OCI-LY3 (cell line): ENCODE measurements at regions not wholly inside any gene's neighbourhood (a gene's known extent, or its start where the extent isn't known, plus 50 kb on each side); places are given as distances from the start of the nearest gene placed in this dataset.
"Not testable (repeated sequence)": the region's sequence is repeated elsewhere in the genome, so short reads cannot be mapped to it uniquely, and the experiment has no call there.

Experiments used
- H2AFZ ChIP-seq: fragments of 200-600, 300-600 bp; shearing (Covaris generic); 2 replicates; pipeline ENCODE4 v1.6.0; 2014; ENCODE audit warnings: antibody characterized with exemption, low read depth, low read length
- H3K27ac ChIP-seq: fragments of 200-600, 300-600 bp; sonication (generic); 2 replicates; pipeline ENCODE4 v1.5.1; 2014; ENCODE audit warnings: mild to moderate bottlenecking, low read length, moderate library complexity, mixed read lengths
- H3K27me3 ChIP-seq: fragments of 200-600, 300-600 bp; sonication (generic); 2 replicates; pipeline ENCODE4 v1.6.1; 2014; ENCODE audit warnings: low read depth, low read length, mixed read lengths
- H3K36me3 ChIP-seq: fragments of 200-600, 300-600 bp; sonication (generic); replicated peaks from 2 replicates; pipeline ENCODE3; 2014; ENCODE audit warnings: low read depth, low read length, mixed read lengths
- H3K4me1 ChIP-seq: fragments of 300-600, 200-600 bp; sonication (generic); 2 replicates; pipeline ENCODE4 v1.6.1; 2014; ENCODE audit warnings: low read length, mixed read lengths
- H3K4me2 ChIP-seq: fragments of 200-600, 300-600 bp; sonication (generic); 2 replicates; pipeline ENCODE4 v1.6.1; 2014; ENCODE audit warnings: low read length, mixed read lengths
- H3K4me3 ChIP-seq: fragments of 300-600, 200-600 bp; sonication (generic); 2 replicates; pipeline ENCODE4 v1.5.1; 2014; ENCODE audit warnings: antibody characterized with exemption, mild to moderate bottlenecking, low read length, moderate library complexity
- H3K79me2 ChIP-seq: fragments of 300-600, 200-600 bp; shearing (Covaris generic); 2 replicates; pipeline ENCODE4 v1.6.1; 2014; ENCODE audit warnings: mild to moderate bottlenecking, low read length, mixed read lengths
- H3K9ac ChIP-seq: fragments of 300-600, 200-600 bp; shearing (Covaris generic); 2 replicates; pipeline ENCODE4 v1.6.0; 2014; ENCODE audit warnings: mild to moderate bottlenecking, low read length, moderate library complexity
- H3K9me3 ChIP-seq: fragments of 200-600, 300-600 bp; shearing (Covaris generic); 2 replicates; pipeline ENCODE4 v1.6.1; 2014; ENCODE audit warnings: low read length, mixed read lengths; ENCODE audit not compliant: insufficient read depth
- H4K20me1 ChIP-seq: fragments of 200-600, 300-600 bp; sonication (generic); 2 replicates; pipeline ENCODE4 v1.6.1; 2016; ENCODE audit warnings: low read length, mixed read lengths; ENCODE audit not compliant: insufficient read depth
- CTCF ChIP-seq: fragments of 200-600, 300-600 bp; sonication (generic); IDR thresholded peaks from 2 replicates; pipeline ENCODE4 v1.5.1; 2014; ENCODE audit warnings: antibody characterized with exemption, low read length, low read depth
- EZH2phosphoT487 ChIP-seq: fragments of 200-600 bp; shearing (Covaris generic); IDR thresholded peaks from 2 replicates; pipeline ENCODE4 v1.6.1; 2018; ENCODE audit warnings: antibody characterized with exemption, mixed run types, low read depth

- Histone ChIP-seq H4K20me1 (no peaks in the 10 kb centered on the region), H3K27me3 (no peaks in the 10 kb centered on the region), H3K4me1 (no peaks in the 10 kb centered on the region), H3K79me2 (no peaks in the 10 kb centered on the region), H3K36me3 (no peaks in the 10 kb centered on the region), H3K9me3 (no peaks in the 10 kb centered on the region), H3K4me3 (no peak overlapping the region), H3K27ac (no peak overlapping the region), H3K9ac (no peak overlapping the region), H2AFZ (no peak overlapping the region), H3K4me2 (no peak overlapping the region)
- TF ChIP-seq CTCF (no peak), EZH2phosphoT487 (no peak)
These were observed 381.6 kb downstream of the TMEM121 start for GRCh38 chr14:105908006-105908405.

- H3K4me3 ChIP-seq = no peak overlapping the region
- no peaks in the 10 kb centered on the region for H3K27me3 ChIP-seq
- H3K27ac ChIP-seq = no peak overlapping the region
- no peak overlapping the region for H3K9ac ChIP-seq
- no peaks in the 10 kb centered on the region for H3K4me1 ChIP-seq
- TF ChIP-seq CTCF = no peak
- no peak for TF ChIP-seq EZH2phosphoT487
- H3K79me2 ChIP-seq = no peaks in the 10 kb centered on the region
- no peaks in the 10 kb centered on the region for H3K36me3 ChIP-seq
- no peak overlapping the region for H2AFZ ChIP-seq
- H3K9me3 ChIP-seq = no peaks in the 10 kb centered on the region
- no peak overlapping the region for H3K4me2 ChIP-seq
- no peaks in the 10 kb centered on the region for H4K20me1 ChIP-seq
These were observed 382.1 kb downstream of the TMEM121 start for GRCh38 chr14:105908481-105908911.

- Histone ChIP-seq H3K27ac (no peak overlapping the region), H3K4me3 (no peak overlapping the region), H3K9me3 (no peaks in the 10 kb centered on the region), H3K9ac (no peak overlapping the region), H2AFZ (no peak overlapping the region), H4K20me1 (no peaks in the 10 kb centered on the region), H3K27me3 (no peaks in the 10 kb centered on the region), H3K4me1 (no peaks in the 10 kb centered on the region), H3K79me2 (no peaks in the 10 kb centered on the region), H3K36me3 (no peaks in the 10 kb centered on the region), H3K4me2 (no peak overlapping the region)
- TF ChIP-seq CTCF (no peak), EZH2phosphoT487 (no peak)
These were observed 382.9 kb downstream of the TMEM121 start for GRCh38 chr14:105909046-105909827.

- not testable (repeated sequence) for H3K79me2 ChIP-seq, H2AFZ ChIP-seq, H3K4me2 ChIP-seq, H3K27me3 ChIP-seq, H3K9ac ChIP-seq, H3K36me3 ChIP-seq, H4K20me1 ChIP-seq, H3K4me3 ChIP-seq, H3K9me3 ChIP-seq, H3K27ac ChIP-seq, H3K4me1 ChIP-seq
These were observed 383.4 kb downstream of the TMEM121 start for GRCh38 chr14:105909828-105910120.
